ENCODE measurements at regions not wholly inside any gene's neighbourhood (a gene's known extent, or its start where the extent isn't known, plus 50 kb on each side); places are given as distances from the start of the nearest gene placed in this dataset.
"Not testable (repeated sequence)": the region's sequence is repeated elsewhere in the genome, so short reads cannot be mapped to it uniquely, and the experiment has no call there.

DNA sequence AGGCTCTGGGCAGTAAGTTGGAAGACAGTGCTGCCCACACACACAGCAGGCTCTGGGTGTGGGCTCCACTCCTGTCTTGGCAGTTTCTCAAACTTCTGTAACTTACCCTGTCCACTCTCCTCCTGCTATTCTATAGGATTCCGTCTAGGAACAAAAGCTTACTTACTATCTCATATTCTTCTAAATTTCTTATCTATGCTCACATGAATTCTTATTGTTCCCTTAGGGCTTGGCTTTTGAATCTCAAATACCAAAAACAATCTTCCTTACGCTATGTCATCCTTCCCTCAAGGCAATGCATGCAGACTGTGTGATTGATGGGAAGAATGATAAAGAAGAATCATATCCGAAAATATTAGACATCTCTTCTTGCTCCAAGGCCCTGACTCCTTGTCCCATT, 425.9 kb upstream of the ONECUT1 start:
- no peak for DNase-seq (ENCODE audit: low read depth, low spot score)

- no peak for DNase-seq (ENCODE audit: low read depth, low spot score)
Observed at GRCh38 chr15:53213336-53213735, 423.2 kb upstream of the ONECUT1 start.

DNA sequence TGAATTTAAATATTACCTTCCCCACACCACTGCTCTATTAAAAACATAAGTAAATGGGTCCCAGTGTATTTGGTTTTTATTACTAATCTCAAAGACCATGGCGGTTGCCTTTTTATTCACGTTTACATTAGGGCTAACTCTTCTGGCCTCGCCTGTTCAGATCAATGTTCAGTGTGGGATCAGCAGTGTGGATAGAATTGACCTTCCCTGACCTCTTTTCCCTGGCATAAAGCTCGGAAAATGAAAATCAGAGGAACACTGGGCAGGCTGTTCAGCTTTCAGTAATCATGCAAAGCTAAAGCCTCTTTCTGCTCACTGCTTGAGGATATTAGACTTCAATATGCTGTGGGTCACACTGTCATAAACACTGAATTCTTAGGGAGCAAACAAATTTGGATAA, 422.6 kb upstream of the ONECUT1 start:
- DNase-seq (ENCODE audit: low read depth, low spot score) = no peak

GRCh38 chr15:53210653-53211052, 420.5 kb upstream of the ONECUT1 start:
- DNase-seq (ENCODE audit: low read depth, low spot score) = no peak

- DNase-seq (ENCODE audit: low read depth, low spot score) = no peak
Observed at GRCh38 chr15:53209396-53210042, 419.4 kb upstream of the ONECUT1 start.

DNA sequence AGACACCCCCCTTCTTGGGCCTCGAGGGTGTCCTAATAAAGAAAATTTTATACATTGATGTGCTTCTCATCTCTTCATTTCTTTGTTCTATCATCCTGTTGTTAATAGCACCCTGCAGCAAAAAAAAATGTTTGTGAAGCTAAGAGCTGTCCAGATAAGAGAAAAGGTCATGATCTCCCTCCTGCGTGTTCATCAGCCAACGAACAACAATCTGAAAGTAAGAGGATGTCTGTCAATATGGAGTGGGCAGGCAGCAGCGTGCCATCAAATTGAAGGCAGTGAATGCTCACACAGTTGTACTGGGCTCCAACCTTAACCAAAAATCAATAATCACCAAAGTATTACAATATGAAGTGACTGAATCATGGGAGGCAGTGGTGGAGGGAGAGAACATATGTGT, 418.6 kb upstream of the ONECUT1 start:
- DNase-seq (ENCODE audit: low read depth, low spot score) = no peak

- DNase-seq (ENCODE audit: low read depth, low spot score) = no peak
Observed at GRCh38 chr15:53203454-53203853, 413.3 kb upstream of the ONECUT1 start.

DNA sequence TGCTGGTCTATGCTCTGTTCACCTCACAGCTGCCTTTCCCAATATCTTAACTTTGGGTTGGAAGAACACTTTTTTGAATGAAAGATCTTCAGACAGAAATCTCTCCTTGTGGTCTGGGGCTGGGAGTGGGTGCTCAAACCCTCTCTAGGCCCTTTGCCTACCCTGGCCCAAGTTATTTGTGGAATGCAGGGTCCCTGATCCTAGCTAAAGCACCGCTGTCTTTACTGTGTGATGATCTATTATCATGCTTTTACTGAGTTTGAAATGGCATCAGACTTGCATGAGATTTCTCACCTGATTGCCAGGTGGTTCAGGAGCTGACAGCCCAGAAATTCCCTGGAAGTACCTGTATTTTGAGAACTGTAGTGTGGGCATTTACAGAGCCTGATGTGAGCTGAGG, 412.7 kb upstream of the ONECUT1 start:
- no peak for DNase-seq (ENCODE audit: low read depth, low spot score)

DNA sequence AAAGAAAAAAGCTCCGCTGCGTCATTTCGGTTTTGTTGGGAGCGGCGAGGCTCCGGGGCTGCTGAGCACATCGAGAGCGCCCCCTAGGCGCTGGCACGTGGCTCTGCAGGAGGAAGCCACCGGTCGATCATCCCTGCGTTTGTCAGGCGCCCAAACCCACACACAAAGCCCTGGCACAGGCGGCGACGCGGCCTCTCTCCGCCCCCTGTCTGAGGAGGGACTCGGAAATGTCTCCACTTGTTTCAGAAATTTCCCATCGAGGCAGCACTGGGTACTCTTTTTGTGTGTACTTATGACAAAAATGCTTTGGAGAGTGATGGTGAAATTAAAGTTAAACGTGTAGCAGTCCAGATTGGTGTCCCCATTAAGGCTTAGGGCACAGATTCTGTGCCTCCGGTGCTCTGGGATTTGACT, 407.3 kb upstream of the ONECUT1 start:
- DNase-seq (ENCODE audit: low read depth, low spot score) = peak; percentile 59

- no peak for DNase-seq (ENCODE audit: low read depth, low spot score)
Observed at GRCh38 chr15:53196788-53197187, 406.7 kb upstream of the ONECUT1 start.

DNA sequence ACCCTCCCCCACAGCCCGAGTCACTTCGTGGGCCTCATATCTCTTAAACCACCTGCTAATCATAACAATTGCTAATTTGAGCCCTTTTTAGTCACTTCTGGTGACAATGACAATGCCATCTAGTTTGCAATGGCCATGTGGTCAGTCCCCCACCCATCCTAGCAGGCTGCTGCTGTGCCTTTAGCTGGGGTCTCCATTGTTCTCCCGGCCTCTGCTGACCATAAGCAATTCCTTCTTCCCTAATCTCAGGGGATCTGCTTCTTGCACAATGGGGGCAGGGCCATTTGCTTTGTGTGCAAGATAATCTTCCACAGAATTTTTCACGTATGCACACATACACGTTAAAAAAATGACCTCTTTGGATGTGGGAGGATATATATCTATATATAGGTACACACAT, 406.1 kb upstream of the ONECUT1 start:
- DNase-seq (ENCODE audit: low read depth, low spot score) = no peak

GRCh38 chr15:53193149-53193548, 403.0 kb upstream of the ONECUT1 start:
- DNase-seq (ENCODE audit: low read depth, low spot score) = no peak

DNA sequence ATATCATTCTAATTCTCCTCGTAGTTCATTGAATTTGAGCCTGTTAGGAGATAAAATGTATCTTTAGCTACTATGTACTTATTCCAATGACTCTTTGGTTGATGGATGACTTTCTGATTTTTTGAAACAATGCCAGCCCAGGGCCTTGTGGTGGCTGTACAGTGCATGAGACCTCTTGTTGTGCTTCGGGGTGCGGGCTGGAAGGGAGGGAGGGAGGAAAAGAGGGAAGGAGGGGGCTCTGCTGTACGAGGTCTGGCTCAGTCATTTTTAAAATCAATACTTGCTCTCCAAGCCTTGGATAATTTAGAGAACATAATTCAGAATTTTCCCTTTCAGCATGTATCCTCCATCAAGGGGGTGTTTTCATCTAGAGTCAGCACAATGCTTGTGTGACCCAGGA, 399.7 kb upstream of the ONECUT1 start:
- DNase-seq (ENCODE audit: low read depth, low spot score) = no peak

DNA sequence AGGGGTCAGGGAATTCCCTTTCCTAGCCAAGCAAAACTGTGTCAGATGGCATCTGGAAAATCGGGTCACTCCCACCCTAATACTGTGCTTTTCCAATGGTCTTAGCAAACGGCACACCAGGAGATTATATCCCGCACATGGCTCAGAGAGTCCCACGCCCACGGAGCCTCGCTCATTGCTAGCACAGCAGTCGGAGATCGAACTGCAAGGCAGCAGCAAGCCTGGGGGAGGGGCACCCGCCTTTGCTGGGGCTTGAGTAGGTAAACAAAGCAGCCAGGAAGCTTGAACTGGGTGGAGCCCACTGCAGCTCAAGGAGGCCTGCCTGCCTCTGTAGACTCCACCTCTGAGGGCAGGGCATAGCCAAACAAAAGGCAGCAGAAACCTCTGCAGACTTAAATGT, 393.3 kb upstream of the ONECUT1 start:
- not testable (repeated sequence) for DNase-seq (ENCODE audit: low read depth, low spot score)

- DNase-seq (ENCODE audit: low read depth, low spot score) = no peak
Observed at GRCh38 chr15:53171571-53171970, 381.4 kb upstream of the ONECUT1 start.

DNA sequence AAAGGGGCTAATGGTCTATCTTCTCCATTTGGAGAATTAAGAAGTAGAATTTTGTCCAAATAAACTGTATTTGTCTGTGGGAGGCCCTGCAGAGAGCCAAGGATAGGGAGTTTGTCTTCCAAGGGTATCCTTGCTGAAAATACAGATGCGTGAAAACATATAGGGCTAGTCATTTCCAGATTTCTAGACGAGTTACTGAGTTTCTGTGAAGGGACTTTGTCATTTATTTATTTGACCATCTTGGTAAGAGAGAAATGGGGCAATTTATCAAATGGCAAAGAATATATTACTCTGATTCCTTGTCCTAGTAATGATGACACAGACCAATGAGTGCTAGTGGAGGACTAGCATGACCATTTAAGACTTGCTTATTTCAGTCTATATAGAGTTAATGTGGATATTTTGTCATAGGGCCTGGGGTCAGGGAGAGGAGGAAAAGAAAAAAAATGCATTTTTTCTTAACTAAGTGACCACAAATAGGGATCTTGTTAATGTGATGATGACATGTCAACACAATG, 376.6 kb upstream of the ONECUT1 start:
- DNase-seq (ENCODE audit: low read depth, low spot score) = no peak

DNA sequence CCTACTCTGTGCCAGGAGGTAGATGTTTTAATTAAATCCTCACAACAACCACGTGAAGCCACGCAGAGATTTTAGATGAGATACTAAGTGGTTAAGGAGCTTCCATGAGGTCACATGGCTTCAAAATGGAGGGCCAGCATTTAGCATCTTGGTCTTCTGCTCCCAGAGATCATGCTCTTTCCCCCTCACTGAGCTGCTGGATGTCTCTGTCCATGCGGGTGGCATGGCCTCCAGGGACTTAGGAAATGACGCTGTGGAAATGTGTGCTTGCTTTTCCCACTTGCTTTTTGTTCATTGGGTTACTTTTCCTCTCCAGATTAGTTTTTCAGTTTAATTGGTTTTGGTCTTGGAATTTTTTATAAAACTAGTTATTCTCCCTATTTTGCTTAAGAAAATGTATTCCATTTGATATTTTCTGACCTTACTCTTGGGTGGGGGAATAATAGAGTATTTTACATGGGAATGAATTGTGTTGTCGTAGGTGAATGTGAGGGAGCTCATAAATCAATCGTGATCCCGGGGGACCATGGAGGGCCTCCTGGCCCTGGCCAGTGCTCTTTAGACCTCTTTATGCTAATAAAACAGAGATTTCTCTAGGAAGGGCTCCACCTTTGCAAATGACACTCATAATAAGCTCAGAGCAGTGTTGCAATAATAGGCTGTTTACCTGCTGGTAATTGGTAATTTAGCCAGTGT, 376.0 kb upstream of the ONECUT1 start:
- no peak for DNase-seq (ENCODE audit: low read depth, low spot score)

DNA sequence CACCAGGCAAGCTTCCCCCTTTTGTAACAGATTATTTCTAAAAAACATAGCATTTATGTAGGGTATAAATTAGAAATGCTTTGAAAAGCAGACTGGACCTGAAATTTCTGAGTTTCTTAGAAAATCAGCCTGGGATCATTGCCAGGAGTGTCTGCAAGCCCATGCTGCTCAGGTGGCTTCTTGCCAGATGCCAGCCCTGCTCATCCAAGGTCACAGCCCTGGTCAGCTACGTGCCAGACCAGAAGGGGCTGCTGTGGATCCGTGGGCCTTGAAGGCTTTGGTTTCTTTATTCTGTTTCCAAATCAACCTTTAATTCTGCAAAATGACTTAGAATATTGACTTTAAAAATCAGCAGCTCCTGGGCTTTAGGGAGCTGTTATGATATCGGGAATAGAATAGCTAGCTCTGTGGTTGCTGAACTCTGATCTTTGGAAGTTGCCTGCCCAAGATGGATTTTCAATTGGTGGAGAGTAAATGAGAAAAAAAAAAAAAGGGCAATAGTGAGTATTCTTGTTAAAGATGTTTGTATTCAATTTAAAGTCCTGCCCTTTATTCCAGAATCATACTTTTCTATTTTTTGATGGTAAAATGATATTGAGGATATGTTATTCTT, 370.1 kb upstream of the ONECUT1 start:
- DNase-seq (ENCODE audit: low read depth, low spot score) = no peak

DNA sequence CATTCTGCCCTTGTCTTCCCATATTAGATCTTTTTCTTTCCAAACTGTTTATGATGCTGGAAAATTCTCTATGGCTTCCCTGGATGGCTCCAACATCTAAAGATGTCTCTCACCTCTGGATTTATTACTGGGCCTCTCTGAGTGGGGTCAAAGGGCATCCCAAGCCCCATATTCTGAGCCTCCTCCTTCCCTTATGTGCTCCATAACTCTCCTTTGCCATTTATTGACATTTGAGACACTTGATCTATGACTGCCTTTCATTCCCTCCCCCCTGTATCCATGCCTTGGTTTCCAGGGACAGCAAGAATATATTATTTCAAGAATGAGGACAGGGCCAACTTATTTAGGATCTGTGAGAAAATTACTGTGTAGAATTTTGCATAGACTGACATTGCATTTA, 369.3 kb upstream of the ONECUT1 start:
- DNase-seq (ENCODE audit: low read depth, low spot score) = no peak

DNA sequence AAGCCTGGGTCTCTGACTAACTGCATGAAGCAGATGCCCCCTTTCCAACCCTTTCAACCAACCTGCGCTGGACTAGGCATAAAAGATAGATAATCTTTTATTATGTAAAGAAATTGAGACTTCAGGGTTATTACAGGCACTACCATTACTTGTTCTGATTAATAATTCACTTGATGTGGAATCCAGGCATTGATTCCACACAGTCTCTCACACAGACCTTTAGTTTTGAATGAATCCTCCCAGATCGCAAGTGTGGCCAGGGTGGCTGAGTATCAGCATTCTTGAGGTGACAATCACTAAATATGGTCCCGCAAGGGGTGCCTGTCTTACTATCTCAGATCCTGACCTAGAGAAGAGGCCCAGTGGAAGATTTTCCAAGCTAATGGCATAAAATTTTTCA, 368.9 kb upstream of the ONECUT1 start:
- DNase-seq (ENCODE audit: low read depth, low spot score) = no peak

- DNase-seq (ENCODE audit: low read depth, low spot score) = no peak
Observed at GRCh38 chr15:53133255-53133850, 343.2 kb upstream of the ONECUT1 start.

GRCh38 chr15:53130943-53131342, 340.8 kb upstream of the ONECUT1 start:
- DNase-seq (ENCODE audit: low read depth, low spot score) = no peak
